Endothelial cell of umbilical vein (primary cell): ENCODE measurements at regions not wholly inside any gene's neighbourhood (a gene's known extent, or its start where the extent isn't known, plus 50 kb on each side); places are given as distances from the start of the nearest gene placed in this dataset.

Source experiments
- BruUV-seq: library from RNA; stranded (reverse); fragments of 400-500 nt; replicated peaks from 2 replicates; lab custom pipeline; 2021; lab: Mats Ljungman, UMichigan
- CTCF ChIA-PET: fragments of 300-600, 350-600 bp; sonication (Branson Sonifier 250); formaldehyde crosslinking; loops from one replicate; lab custom pipeline; 2021; ENCODE audit warnings: antibody characterized with exemption, inconsistent platforms; lab: Charles Lee
- POLR2A ChIA-PET: fragments of 300-600, 350-600 bp; sonication (Branson Sonifier 250); formaldehyde crosslinking; loops from one replicate; lab custom pipeline; 2021; ENCODE audit warnings: antibody characterized with exemption, inconsistent platforms; lab: Charles Lee
- DNase-seq: peaks from one replicate; pipeline ENCODE4 v3.0.0-alpha.2; 2011; ENCODE audit warnings: low read depth, low spot score
- FAIRE-seq: peaks from 2 replicates; lab custom pipeline; 2011; peaks lifted over from hg19 to GRCh38; lab: Jason Lieb, UNC
- H2AFZ ChIP-seq: 2 replicates; pipeline ENCODE4 v1.6.0; 2012; ENCODE audit warnings: low read depth, low read length, control low read depth, inconsistent platforms
- H3K27ac ChIP-seq: 2 replicates; pipeline ENCODE4 v1.5.1; 2011; ENCODE audit warnings: low read depth, mild to moderate bottlenecking, control low read depth, low read length, moderate library complexity; ENCODE audit not compliant: insufficient read depth
- H3K27me3 ChIP-seq, 2 experiments: 2 replicates each; pipeline versions ENCODE4 v1.6.0 to v1.6.1; 2011; ENCODE audit warnings: low read length in 2 of 2, mixed read lengths in 1 of 2; ENCODE audit not compliant: control insufficient read depth in 2 of 2, insufficient read depth in 2 of 2
- H3K36me3 ChIP-seq, 2 experiments: 2 replicates in 1 of 2; 3 replicates in 1 of 2; pipeline ENCODE4 v1.5.1; 2011; ENCODE audit warnings: low read length in 2 of 2, mild to moderate bottlenecking in 1 of 2, moderate library complexity in 1 of 2; ENCODE audit not compliant: control insufficient read depth in 2 of 2, insufficient read depth in 2 of 2; ENCODE audit errors: extremely low read depth in 1 of 2
- H3K4me1 ChIP-seq: 3 replicates; pipeline ENCODE4 v1.5.1; 2011; ENCODE audit warnings: mild to moderate bottlenecking, low read length; ENCODE audit not compliant: control insufficient read depth, insufficient read depth; ENCODE audit errors: extremely low read depth
- H3K4me2 ChIP-seq: 2 replicates; pipeline ENCODE4 v1.6.1; 2011; ENCODE audit warnings: low read length, control low read depth, mixed read lengths; ENCODE audit not compliant: insufficient read depth
- H3K4me3 ChIP-seq, 3 experiments: fragments of 200-600 bp in 1 of 3; sonication (generic), shearing (Covaris generic) in 1 of 3; replicated peaks in 1 of 3; 2 replicates each; pipeline ENCODE4 v1.5.1; 2011 to 2016; ENCODE audit warnings: control low read depth in 3 of 3, low read length in 3 of 3, mild to moderate bottlenecking in 2 of 3, inconsistent platforms in 1 of 3, low read depth in 1 of 3, moderate library complexity in 1 of 3; ENCODE audit not compliant: insufficient read depth in 1 of 3
- H3K79me2 ChIP-seq: 2 replicates; pipeline ENCODE4 v1.6.0; 2012; ENCODE audit warnings: low read length, inconsistent platforms; ENCODE audit not compliant: control insufficient read depth, insufficient read depth
- H3K9ac ChIP-seq: replicated peaks from 2 replicates; pipeline ENCODE3; 2011; ENCODE audit warnings: low read length, control low read depth; ENCODE audit not compliant: insufficient read depth; ENCODE audit errors: extremely low read depth
- H3K9me1 ChIP-seq: replicated peaks from 3 replicates; pipeline ENCODE4 v1.6.0; 2011; ENCODE audit warnings: mild to moderate bottlenecking, low read length; ENCODE audit not compliant: control insufficient read depth, insufficient read depth; ENCODE audit errors: extremely low read depth
- H3K9me3 ChIP-seq: replicated peaks from 2 replicates; pipeline ENCODE4 v1.5.1; 2012; ENCODE audit warnings: low read length, inconsistent platforms; ENCODE audit not compliant: control insufficient read depth, insufficient read depth
- H4K20me1 ChIP-seq: replicated peaks from 2 replicates; pipeline ENCODE3; 2011; ENCODE audit warnings: mild to moderate bottlenecking, low read length; ENCODE audit not compliant: control insufficient read depth, insufficient read depth; ENCODE audit errors: extremely low read depth
- EZH2 ChIP-seq: IDR thresholded peaks from 2 replicates; pipeline ENCODE4 v1.6.1; 2012; ENCODE audit warnings: borderline replicate concordance, low read depth, mild to moderate bottlenecking, moderate library complexity, low read length, inconsistent platforms; ENCODE audit not compliant: severe bottlenecking
- FOS ChIP-seq: IDR thresholded peaks from 2 replicates; pipeline ENCODE4 v1.6.1; 2011; ENCODE audit warnings: mild to moderate bottlenecking, low read length, moderate library complexity, borderline replicate concordance; ENCODE audit not compliant: insufficient read depth
- GATA2 ChIP-seq: IDR thresholded peaks from 2 replicates; pipeline ENCODE4 v1.7.0; 2011; ENCODE audit warnings: low read depth, mild to moderate bottlenecking, moderate library complexity, mixed read lengths, low read length; ENCODE audit not compliant: insufficient read length, insufficient read depth
- JUN ChIP-seq: IDR thresholded peaks from 2 replicates; pipeline ENCODE4 v1.6.1; 2011; ENCODE audit warnings: borderline replicate concordance, low read depth; ENCODE audit not compliant: insufficient read length, insufficient read depth
- MAX ChIP-seq: IDR thresholded peaks from 2 replicates; pipeline ENCODE4 v1.6.1; 2011; ENCODE audit not compliant: insufficient read depth, insufficient read length
- MYC ChIP-seq: IDR thresholded peaks from one replicate; pipeline ENCODE4 v1.6.1; 2011; ENCODE audit warnings: mild to moderate bottlenecking, low read depth, low read length
- POLR2A ChIP-seq: IDR thresholded peaks from 2 replicates; pipeline ENCODE4 v1.6.1; 2012; ENCODE audit warnings: low read depth, mild to moderate bottlenecking, control low read depth, low read length
- POLR2AphosphoS5 ChIP-seq: IDR thresholded peaks from 2 replicates; pipeline ENCODE4 v1.6.1; 2012; ENCODE audit warnings: low read depth, mild to moderate bottlenecking, control low read depth, low read length, moderate library complexity; ENCODE audit not compliant: insufficient read depth
- dilution Hi-C: fragments of 300-500 bp; cut with MboI; formaldehyde crosslinking; loops from one replicate; pipeline ENCODE4 v1.15.0; 2019; ENCODE audit warnings: low sequenced_read_pairs; ENCODE audit not compliant: extremely low pct_ligation_motif_present
- intact Hi-C: fragments of 100-400 bp; cut with micrococcal nuclease; formaldehyde crosslinking; loops from one replicate; pipeline ENCODE4 v1.10.0; 2022
- TF ChIP-seq, protein P1 (sequence below), 2 donors: IDR thresholded peaks; 1 replicate in 1 of 2; 2 replicates in 1 of 2; pipeline ENCODE4 v1.5.1; 2011; ENCODE audit warnings: low read length in 2 of 2, mild to moderate bottlenecking in 2 of 2, moderate library complexity in 2 of 2, control low read depth in 1 of 2, inconsistent platforms in 1 of 2, low read depth in 1 of 2; ENCODE audit not compliant: insufficient read depth in 1 of 2; ENCODE audit errors: extremely low read depth in 1 of 2

GRCh38 chr13:60851378-60851777 is 454.4 kb downstream of the TDRD3 start:
- Histone ChIP-seq H3K9me1 (no peaks in the 10 kb centered on the region), H2AFZ (no peak overlapping the region), H3K9ac (no peak overlapping the region), H3K9me3 (no peaks in the 10 kb centered on the region), H3K4me1 (no peaks in the 10 kb centered on the region), H3K27me3 (no peaks in the 10 kb centered on the region), H3K27ac (no peak overlapping the region), H3K4me2 (no peak overlapping the region), H3K4me3 (no peak overlapping the region), H4K20me1 (no peaks in the 10 kb centered on the region), H3K36me3 (no peaks in the 10 kb centered on the region), H3K79me2 (no peaks in the 10 kb centered on the region)
- ChIA-PET CTCF (no interaction called here), POLR2A (no interaction called here)
- no peak for DNase-seq
- no peak for TF ChIP-seq POLR2A
- no peak for TF ChIP-seq GATA2
- TF ChIP-seq POLR2AphosphoS5: no peak
- TF ChIP-seq, protein P1, sequence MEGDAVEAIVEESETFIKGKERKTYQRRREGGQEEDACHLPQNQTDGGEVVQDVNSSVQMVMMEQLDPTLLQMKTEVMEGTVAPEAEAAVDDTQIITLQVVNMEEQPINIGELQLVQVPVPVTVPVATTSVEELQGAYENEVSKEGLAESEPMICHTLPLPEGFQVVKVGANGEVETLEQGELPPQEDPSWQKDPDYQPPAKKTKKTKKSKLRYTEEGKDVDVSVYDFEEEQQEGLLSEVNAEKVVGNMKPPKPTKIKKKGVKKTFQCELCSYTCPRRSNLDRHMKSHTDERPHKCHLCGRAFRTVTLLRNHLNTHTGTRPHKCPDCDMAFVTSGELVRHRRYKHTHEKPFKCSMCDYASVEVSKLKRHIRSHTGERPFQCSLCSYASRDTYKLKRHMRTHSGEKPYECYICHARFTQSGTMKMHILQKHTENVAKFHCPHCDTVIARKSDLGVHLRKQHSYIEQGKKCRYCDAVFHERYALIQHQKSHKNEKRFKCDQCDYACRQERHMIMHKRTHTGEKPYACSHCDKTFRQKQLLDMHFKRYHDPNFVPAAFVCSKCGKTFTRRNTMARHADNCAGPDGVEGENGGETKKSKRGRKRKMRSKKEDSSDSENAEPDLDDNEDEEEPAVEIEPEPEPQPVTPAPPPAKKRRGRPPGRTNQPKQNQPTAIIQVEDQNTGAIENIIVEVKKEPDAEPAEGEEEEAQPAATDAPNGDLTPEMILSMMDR (IDR thresholded peaks at IDR 0.05; ENCODE audit: extremely low read depth in 1 of 2, insufficient read depth in 1 of 2, low read depth in 1 of 2, low read length in 2 of 2): no peak
- no peak for TF ChIP-seq MAX
- no peak for TF ChIP-seq JUN
- TF ChIP-seq MYC: no peak
- TF ChIP-seq FOS: no peak
- TF ChIP-seq EZH2: no peak
- BruUV-seq: no TSS peak
- intact Hi-C loops: no loop called here
- FAIRE-seq: no peak
- dilution Hi-C loops: no loop called here
